Pancreas (tissue), 10 donors: ENCODE measurements at regions not wholly inside any gene's neighbourhood (a gene's known extent, or its start where the extent isn't known, plus 50 kb on each side); places are given as distances from the start of the nearest gene placed in this dataset.

Source experiments
- ATAC-seq, 4 donors: fragments of 200-7000 bp; cut with Tn5 transposase; one replicate each; pipeline versions ENCODE4 v1.8.0 to v1.9.1; 2020; ENCODE audit warnings: mild to moderate bottlenecking in 4 of 4, moderate library complexity in 4 of 4
- DNase-seq, 6 donors: peaks; one replicate each; pipeline ENCODE4 v3.0.0-alpha.2; 2020
- FAIRE-seq: peaks from 2 replicates; lab custom pipeline; 2012; peaks lifted over from hg19 to GRCh38; lab: Jason Lieb, UNC
- H3K27ac ChIP-seq, 4 donors: fragments of 200-600 bp; sonication (generic); 1 replicate in 3 of 4; 2 replicates in 1 of 4; pipeline versions ENCODE4 v1.5.0 to v1.8.0; 2020
- H3K27me3 ChIP-seq, 4 donors: fragments of 200-600 bp; one replicate each; pipeline ENCODE4 v1.8.0; 2021
- H3K36me3 ChIP-seq, 3 donors: fragments of 200-600 bp; sonication (generic) in 1 of 3; one replicate each; pipeline versions ENCODE4 v1.5.0 to v1.8.0; 2020 to 2021
- H3K4me1 ChIP-seq, 3 donors: fragments of 200-600 bp; one replicate each; pipeline ENCODE4 v1.8.0; 2021
- H3K4me3 ChIP-seq, 4 donors: fragments of 200-600 bp; sonication (generic) in 2 of 4; one replicate each; pipeline versions ENCODE4 v1.5.0 to v1.8.0; 2020 to 2021
- H3K9me3 ChIP-seq, 4 donors: fragments of 200-600 bp; one replicate each; pipeline ENCODE4 v1.8.0; 2021
- WGBS, 2 donors: extraction: QIAGEN DNeasy Blood & Tissue Kit; methylation state at CpG; one replicate each; pipeline ENCODE4 v1.1.7; 2013; 5-methylcytosine and 5-hydroxymethylcytosine counted together
- intact Hi-C, 3 donors: fragments of 100-400 bp; cut with DNase I; formaldehyde crosslinking; loops; one replicate each; pipeline versions ENCODE4 v1.11.1 to v1.14.2; 2022
- TF ChIP-seq, protein P1 (sequence below), 4 donors: fragments of 200-600 bp; sonication (generic) in 3 of 4; IDR thresholded peaks; one replicate each; pipeline versions ENCODE4 v1.5.0 to v1.8.0; 2021; ENCODE audit warnings: antibody characterized with exemption in 4 of 4
- donor health status: healthy with polysubstance abuse.
- donor health status: DM: no; HTN: no; CAD: no; lungs with moderate emphysema.
- donor health status: DM: no; HTN: no; CAD: no.
- donor health status: control.
- donor health status: control.
- donor health status: Bipolar disorder and iron deficiency.
- donor health status: DM: yes; HTN: yes; CAD: no.
- donor health status: DM: no; HTN: no; CAD: no.
- donor health status: DM: no; HTN: no; CAD: no.
- donor health status: DM: yes; HTN: yes; CAD: no.

DNA sequence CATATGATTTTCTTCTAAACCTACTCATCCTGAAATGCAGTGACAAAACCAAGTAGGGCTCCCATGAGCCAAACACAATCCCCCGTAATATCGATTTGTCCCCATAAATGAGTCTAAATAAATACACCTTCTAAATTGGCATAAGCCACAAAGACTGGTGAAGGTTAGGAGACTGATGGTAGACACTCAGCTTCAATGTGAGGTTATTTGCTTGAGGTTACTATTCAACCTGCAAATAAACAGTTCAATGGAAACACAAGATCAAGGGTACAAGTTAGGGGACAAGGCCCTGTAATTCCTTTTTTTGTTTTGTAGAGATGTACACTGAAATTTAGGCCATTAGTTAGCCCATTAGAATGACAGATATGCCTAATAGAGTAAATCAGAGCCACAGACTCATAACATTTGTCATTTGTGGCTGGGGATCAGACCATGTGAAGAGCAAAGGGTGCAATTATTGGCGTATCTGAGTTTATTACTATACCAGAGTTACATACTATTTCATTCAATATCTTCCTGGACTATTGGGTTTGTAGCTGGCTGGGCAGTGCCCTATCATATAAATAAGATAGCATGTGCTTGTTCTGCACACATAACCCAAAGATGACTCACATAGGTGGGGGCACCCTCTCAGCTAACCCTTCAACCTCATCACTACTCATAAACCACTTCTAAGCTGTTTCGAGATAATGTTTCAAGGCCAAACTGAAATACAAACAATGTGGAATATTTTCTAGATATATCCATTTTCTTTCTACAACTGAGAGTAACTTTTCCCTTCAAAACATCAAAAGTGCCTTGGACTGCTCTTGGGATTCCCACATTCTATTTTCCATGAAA lies 695.3 kb downstream of the KCNA4 start:
- DNase-seq (no peak), FAIRE-seq (no peak), ATAC-seq (no peak)
- Histone ChIP-seq H3K27ac (no peak overlapping the region), H3K4me3 (no peak overlapping the region), H3K9me3 (no peaks in the 10 kb centered on the region), H3K4me1 (no peaks in the 10 kb centered on the region), H3K36me3 (no peaks in the 10 kb centered on the region), H3K27me3 (no peaks in the 10 kb centered on the region)
- TF ChIP-seq, protein P1, sequence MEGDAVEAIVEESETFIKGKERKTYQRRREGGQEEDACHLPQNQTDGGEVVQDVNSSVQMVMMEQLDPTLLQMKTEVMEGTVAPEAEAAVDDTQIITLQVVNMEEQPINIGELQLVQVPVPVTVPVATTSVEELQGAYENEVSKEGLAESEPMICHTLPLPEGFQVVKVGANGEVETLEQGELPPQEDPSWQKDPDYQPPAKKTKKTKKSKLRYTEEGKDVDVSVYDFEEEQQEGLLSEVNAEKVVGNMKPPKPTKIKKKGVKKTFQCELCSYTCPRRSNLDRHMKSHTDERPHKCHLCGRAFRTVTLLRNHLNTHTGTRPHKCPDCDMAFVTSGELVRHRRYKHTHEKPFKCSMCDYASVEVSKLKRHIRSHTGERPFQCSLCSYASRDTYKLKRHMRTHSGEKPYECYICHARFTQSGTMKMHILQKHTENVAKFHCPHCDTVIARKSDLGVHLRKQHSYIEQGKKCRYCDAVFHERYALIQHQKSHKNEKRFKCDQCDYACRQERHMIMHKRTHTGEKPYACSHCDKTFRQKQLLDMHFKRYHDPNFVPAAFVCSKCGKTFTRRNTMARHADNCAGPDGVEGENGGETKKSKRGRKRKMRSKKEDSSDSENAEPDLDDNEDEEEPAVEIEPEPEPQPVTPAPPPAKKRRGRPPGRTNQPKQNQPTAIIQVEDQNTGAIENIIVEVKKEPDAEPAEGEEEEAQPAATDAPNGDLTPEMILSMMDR (IDR thresholded peaks at IDR 0.05): no peak
- intact Hi-C loops: no loop called here
- 70 to 74% methylated on average over 4 of the region's 4 CpGs for WGBS, 2 donors

- Histone ChIP-seq H3K27ac (no peak overlapping the region), H3K27me3 (no peaks in the 10 kb centered on the region), H3K4me1 (no peaks in the 10 kb centered on the region), H3K4me3 (no peak overlapping the region), H3K36me3 (no peaks in the 10 kb centered on the region), H3K9me3 (no peaks in the 10 kb centered on the region)
- no peak for DNase-seq
- no peak for ATAC-seq
- FAIRE-seq: no peak
- TF ChIP-seq, protein P1 (IDR thresholded peaks at IDR 0.05): no peak
- WGBS, 2 donors: 44 to 56% methylated on average over 2 of the region's 2 CpGs
- intact Hi-C loops: no loop called here
These were observed 696.6 kb downstream of the KCNA4 start for GRCh38 chr11:29320196-29320595.

- DNase-seq (no peak), FAIRE-seq (no peak), ATAC-seq (no peak)
- no peaks in the 10 kb centered on the region for H3K27me3 ChIP-seq
- 69 to 96% methylated on average over 1 of the region's 1 CpG for WGBS, 2 donors
- no peak overlapping the region for H3K4me3 ChIP-seq
- TF ChIP-seq, protein P1 (IDR thresholded peaks at IDR 0.05): no peak
- no peaks in the 10 kb centered on the region for H3K36me3 ChIP-seq
- no peak overlapping the region for H3K27ac ChIP-seq
- intact Hi-C loops: no loop called here
- H3K4me1 ChIP-seq: no peaks in the 10 kb centered on the region
- no peaks in the 10 kb centered on the region for H3K9me3 ChIP-seq
These were observed 697.6 kb downstream of the KCNA4 start for GRCh38 chr11:29319210-29319609.

- H3K27me3 ChIP-seq: no peaks in the 10 kb centered on the region
- DNase-seq: no peak
- ATAC-seq: no peak
- H3K27ac ChIP-seq: no peak overlapping the region
- no peak overlapping the region for H3K4me3 ChIP-seq
- no peak for FAIRE-seq
- 52 to 53% methylated on average over 3 of the region's 3 CpGs for WGBS, 2 donors
- intact Hi-C loops: no loop called here
- H3K4me1 ChIP-seq: no peaks in the 10 kb centered on the region
- H3K36me3 ChIP-seq: no peaks in the 10 kb centered on the region
- TF ChIP-seq, protein P1 (IDR thresholded peaks at IDR 0.05): no peak
- H3K9me3 ChIP-seq: no peaks in the 10 kb centered on the region
These were observed 698.5 kb downstream of the KCNA4 start for GRCh38 chr11:29318134-29318845.

DNA sequence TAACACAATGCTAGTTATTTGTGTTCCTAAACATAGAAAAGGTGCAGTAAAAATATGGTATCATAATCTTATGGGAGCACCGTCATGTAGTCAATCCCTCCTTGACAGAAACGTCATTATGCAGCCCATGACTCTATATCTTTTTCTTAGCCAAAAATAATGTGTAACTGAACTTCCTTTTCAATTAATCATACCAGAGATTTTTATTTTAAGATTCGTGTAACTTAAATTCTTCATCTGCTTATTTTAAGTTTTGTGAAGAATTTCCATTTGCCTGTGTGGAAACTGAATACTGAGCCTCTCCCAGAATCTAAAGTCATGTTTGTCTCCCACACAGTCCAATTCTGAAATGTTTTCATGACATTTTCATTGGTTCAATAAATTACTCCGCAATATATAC lies 699.1 kb downstream of the KCNA4 start:
- no peaks in the 10 kb centered on the region for H3K4me1 ChIP-seq
- no peaks in the 10 kb centered on the region for H3K27me3 ChIP-seq
- 66% methylated on average over 4 of the region's 4 CpGs for WGBS, 2 donors
- FAIRE-seq (no peak), DNase-seq (no peak), ATAC-seq (no peak)
- no peaks in the 10 kb centered on the region for H3K9me3 ChIP-seq
- TF ChIP-seq, protein P1 (IDR thresholded peaks at IDR 0.05): no peak
- intact Hi-C loops: no loop called here
- H3K4me3 ChIP-seq: no peak overlapping the region
- no peak overlapping the region for H3K27ac ChIP-seq
- H3K36me3 ChIP-seq: no peaks in the 10 kb centered on the region
